Lung (tissue), 11 donors: ENCODE measurements at regions not wholly inside any gene's neighbourhood (a gene's known extent, or its start where the extent isn't known, plus 50 kb on each side); places are given as distances from the start of the nearest gene placed in this dataset.

ENCODE experiments used
- ATAC-seq: fragments of 200-7000 bp; cut with Tn5 transposase; one replicate; pipeline ENCODE4 v1.9.1; 2020; ENCODE audit warnings: moderate number of reproducible peaks; ENCODE audit not compliant: insufficient read depth, low FRiP score
- DNase-seq, 3 donors: peaks; one replicate each; pipeline ENCODE4 v3.0.0-alpha.2; 2013 to 2017
- H3K27ac ChIP-seq, 2 donors: one replicate each; pipeline ENCODE4 v1.5.1; 2013; ENCODE audit warnings: mild to moderate bottlenecking in 2 of 2, moderate library complexity in 2 of 2, control low read depth in 1 of 2, inconsistent platforms in 1 of 2, low read depth in 1 of 2, low read length in 1 of 2
- H3K27me3 ChIP-seq, 3 donors: one replicate each; pipeline ENCODE4 v1.5.1; 2013; ENCODE audit warnings: low read length in 2 of 3; ENCODE audit not compliant: control insufficient read depth in 3 of 3, insufficient read depth in 3 of 3
- H3K36me3 ChIP-seq, 4 donors: one replicate each; pipeline ENCODE4 v1.5.1; 2013; ENCODE audit warnings: low read length in 4 of 4, mild to moderate bottlenecking in 1 of 4, moderate library complexity in 1 of 4; ENCODE audit not compliant: control insufficient read depth in 4 of 4, insufficient read depth in 4 of 4
- H3K4me1 ChIP-seq, 5 donors: one replicate each; pipeline ENCODE4 v1.5.1; 2013; ENCODE audit warnings: low read length in 5 of 5, mild to moderate bottlenecking in 2 of 5, moderate library complexity in 1 of 5; ENCODE audit not compliant: control insufficient read depth in 5 of 5, insufficient read depth in 5 of 5
- H3K4me3 ChIP-seq: one replicate; pipeline ENCODE4 v1.5.1; 2013; ENCODE audit warnings: mild to moderate bottlenecking, control low read depth, moderate library complexity
- H3K9ac ChIP-seq, 2 donors: one replicate each; pipeline ENCODE4 v1.5.1; 2013; ENCODE audit warnings: low read length in 2 of 2, control low read depth in 1 of 2; ENCODE audit not compliant: insufficient read depth in 1 of 2
- H3K9me3 ChIP-seq, 4 donors: one replicate each; pipeline ENCODE4 v1.5.1; 2013; ENCODE audit warnings: low read length in 3 of 4, mild to moderate bottlenecking in 1 of 4, moderate library complexity in 1 of 4; ENCODE audit not compliant: control insufficient read depth in 4 of 4, insufficient read depth in 3 of 4
- CTCF ChIP-seq: IDR thresholded peaks from 2 replicates; pipeline ENCODE4 v1.5.1; 2012; ENCODE audit warnings: mild to moderate bottlenecking; ENCODE audit errors: control extremely low read depth, extremely low read depth
- WGBS, 2 donors: extraction: QIAGEN DNeasy Blood & Tissue Kit; methylation state at CpG; one replicate each; pipeline ENCODE4 v1.1.7; 2013; 5-methylcytosine and 5-hydroxymethylcytosine counted together
- donor health status: control.
- donor health status: control.
- donor health status: Bipolar disorder and iron deficiency.
- donor health status: healthy.
- donor health status: DM: yes; HTN: yes; CAD: no.

GRCh38 chr22:35189559-35189958 is 67.7 kb upstream of the HMGXB4 start:
- H3K27me3 ChIP-seq, result no peaks in the 10 kb centered on the region
- no peak for ATAC-seq
- no peak overlapping the region for H3K9ac ChIP-seq
- no peak overlapping the region for H3K27ac ChIP-seq
- TF ChIP-seq CTCF, result no peak
- H3K9me3 ChIP-seq, result peaks cover 0 to 9% (median 5%) of the 10 kb centered on the region in 4 donors
- H3K36me3 ChIP-seq, result no peaks in the 10 kb centered on the region
- no peaks in the 10 kb centered on the region for H3K4me1 ChIP-seq
- no peak for DNase-seq
- no peak overlapping the region for H3K4me3 ChIP-seq

- no peak for ATAC-seq
- Histone ChIP-seq H3K9me3 (peaks cover 0 to 9% (median 5%) of the 10 kb centered on the region in 4 donors), H3K27ac (no peak overlapping the region), H3K4me3 (no peak overlapping the region), H3K27me3 (no peaks in the 10 kb centered on the region), H3K9ac (no peak overlapping the region), H3K36me3 (no peaks in the 10 kb centered on the region), H3K4me1 (no peaks in the 10 kb centered on the region)
- WGBS, 2 donors, result 49 to 58% methylated on average over 2 of the region's 2 CpGs
- DNase-seq, result no peak
- no peak for TF ChIP-seq CTCF
Observed at GRCh38 chr22:35191412-35191811, 65.9 kb upstream of the HMGXB4 start.

- ATAC-seq (no peak), DNase-seq (no peak)
- Histone ChIP-seq H3K36me3 (no peaks in the 10 kb centered on the region), H3K27ac (no peak overlapping the region), H3K4me3 (no peak overlapping the region), H3K9ac (no peak overlapping the region), H3K27me3 (no peaks in the 10 kb centered on the region), H3K4me1 (no peaks in the 10 kb centered on the region), H3K9me3 (peaks cover 0 to 9% (median 5%) of the 10 kb centered on the region in 4 donors)
- TF ChIP-seq CTCF, result no peak
- 79 to 86% methylated on average over 8 of the region's 8 CpGs for WGBS, 2 donors
Observed at GRCh38 chr22:35192129-35192918, 65.0 kb upstream of the HMGXB4 start.
